HG02973 (cell line): ENCODE measurements at regions not wholly inside any gene's neighbourhood (a gene's known extent, or its start where the extent isn't known, plus 50 kb on each side); places are given as distances from the start of the nearest gene placed in this dataset.
"Not testable (repeated sequence)": the region's sequence is repeated elsewhere in the genome, so short reads cannot be mapped to it uniquely, and the experiment has no call there.

ENCODE experiments used
- ATAC-seq: cut with Tn5 transposase; IDR thresholded peaks from one replicate; pipeline ENCODE4 v1.9.1; 2021; ENCODE audit warnings: moderate library complexity; ENCODE audit not compliant: unreplicated experiment

GRCh38 chr2:16773080-16773713, 107.6 kb upstream of the CYRIA start:
- ATAC-seq: peak; percentile 83

- no peak for ATAC-seq
Measured at GRCh38 chr2:16767789-16768476, 102.3 kb upstream of the CYRIA start.

- ATAC-seq: no peak
Measured at GRCh38 chr2:16765356-16765755, 99.7 kb upstream of the CYRIA start.

GRCh38 chr2:16764487-16764886, 98.9 kb upstream of the CYRIA start:
- ATAC-seq: no peak

GRCh38 chr2:16763493-16763899, 97.9 kb upstream of the CYRIA start:
- no peak for ATAC-seq

GRCh38 chr2:16763056-16763455, 97.4 kb upstream of the CYRIA start:
- no peak for ATAC-seq

- no peak for ATAC-seq
Measured at GRCh38 chr2:16760426-16760825, 94.8 kb upstream of the CYRIA start.

GRCh38 chr2:16756831-16757644, 91.4 kb upstream of the CYRIA start:
- peak; percentile 94 for ATAC-seq

- ATAC-seq: no peak
Measured at GRCh38 chr2:16755442-16755841, 89.8 kb upstream of the CYRIA start.

GRCh38 chr2:16753025-16753424, 87.4 kb upstream of the CYRIA start:
- not testable (repeated sequence) for ATAC-seq

GRCh38 chr2:16750925-16751214, 85.2 kb upstream of the CYRIA start:
- ATAC-seq: not testable (repeated sequence)

- no peak for ATAC-seq
Measured at GRCh38 chr2:16750175-16750924, 84.7 kb upstream of the CYRIA start.

- not testable (repeated sequence) for ATAC-seq
Measured at GRCh38 chr2:16748511-16749266, 83.1 kb upstream of the CYRIA start.

- no peak for ATAC-seq
Measured at GRCh38 chr2:16747689-16748088, 82.1 kb upstream of the CYRIA start.

- no peak for ATAC-seq
Measured at GRCh38 chr2:16747257-16747656, 81.6 kb upstream of the CYRIA start.

- no peak for ATAC-seq
Measured at GRCh38 chr2:16746833-16747232, 81.2 kb upstream of the CYRIA start.

GRCh38 chr2:16746329-16746728, 80.7 kb upstream of the CYRIA start:
- no peak for ATAC-seq

GRCh38 chr2:16745466-16745865, 79.8 kb upstream of the CYRIA start:
- ATAC-seq: no peak

- no peak for ATAC-seq
Measured at GRCh38 chr2:16744521-16744920, 78.9 kb upstream of the CYRIA start.

GRCh38 chr2:16742026-16742425, 76.4 kb upstream of the CYRIA start:
- ATAC-seq: no peak

GRCh38 chr2:16741498-16741897, 75.9 kb upstream of the CYRIA start:
- ATAC-seq: no peak
